Activated B cell treated with CpG ODN at 0.5 μM for 24 hours (primary cell): ENCODE measurements at regions not wholly inside any gene's neighbourhood (a gene's known extent, or its start where the extent isn't known, plus 50 kb on each side); places are given as distances from the start of the nearest gene placed in this dataset.
"Not testable (repeated sequence)": the region's sequence is repeated elsewhere in the genome, so short reads cannot be mapped to it uniquely, and the experiment has no call there.

Experiments used
- ATAC-seq: fragments of 200-7000 bp; cut with Tn5 transposase; one replicate; pipeline ENCODE4 v1.10.0; 2021; ENCODE audit warnings: low read depth, mild to moderate bottlenecking, moderate library complexity
- CTCF ChIA-PET: fragments of 350-600 bp; sonication (Branson Sonifier 250); formaldehyde crosslinking; loops from one replicate; lab custom pipeline; 2021; ENCODE audit warnings: antibody characterized with exemption; lab: Charles Lee
- POLR2A ChIA-PET: fragments of 350-600 bp; sonication (Branson Sonifier 250); formaldehyde crosslinking; loops from one replicate; lab custom pipeline; 2021; ENCODE audit warnings: antibody characterized with exemption; lab: Charles Lee
- DNase-seq: peaks from one replicate; pipeline ENCODE4 v3.0.0; 2022
- H3K27ac Mint-ChIP-seq: one replicate; pipeline ENCODE4 v1.8.0; 2020; ENCODE audit warnings: mixed read lengths
- H3K27me3 Mint-ChIP-seq: one replicate; pipeline ENCODE4 v1.8.0; 2021; ENCODE audit warnings: mixed read lengths
- H3K36me3 Mint-ChIP-seq: one replicate; pipeline ENCODE4 v1.8.0; 2021; ENCODE audit warnings: low read depth, mixed read lengths
- H3K4me1 Mint-ChIP-seq: one replicate; pipeline ENCODE4 v1.8.0; 2021; ENCODE audit warnings: mixed read lengths
- H3K4me3 Mint-ChIP-seq: one replicate; pipeline ENCODE4 v1.8.0; 2020; ENCODE audit warnings: mild to moderate bottlenecking, mixed read lengths
- H3K9me3 Mint-ChIP-seq: one replicate; pipeline ENCODE4 v1.8.0; 2020; ENCODE audit warnings: mixed read lengths
- CTCF ChIP-seq: fragments of 200-600 bp; IDR thresholded peaks from one replicate; pipeline ENCODE4 v1.8.0; 2022; ENCODE audit warnings: antibody characterized with exemption, mild to moderate bottlenecking
- intact Hi-C: fragments of 100-400 bp; cut with micrococcal nuclease; formaldehyde crosslinking; loops from one replicate; pipeline ENCODE4 v1.15.1; 2024

GRCh38 chr2:189318761-189319160 is 122.5 kb upstream of the WDR75 start:
- POLR2A ChIA-PET = no interaction called here
- no peak for ATAC-seq
- CTCF ChIA-PET = no interaction called here
- Mint-ChIP-seq H3K9me3 (peaks cover 6% of the 10 kb centered on the region), H3K4me3 (no peak overlapping the region), H3K27me3 (no peaks in the 10 kb centered on the region), H3K4me1 (no peaks in the 10 kb centered on the region), H3K36me3 (no peaks in the 10 kb centered on the region), H3K27ac (no peak overlapping the region)
- no peak for DNase-seq
- intact Hi-C loops = no loop called here
- no peak for TF ChIP-seq CTCF

GRCh38 chr2:189319424-189319823 is 121.8 kb upstream of the WDR75 start:
- POLR2A ChIA-PET, H3K4me1 Mint-ChIP-seq, ATAC-seq, H3K36me3 Mint-ChIP-seq, CTCF ChIA-PET, H3K4me3 Mint-ChIP-seq, H3K9me3 Mint-ChIP-seq, intact Hi-C loops, H3K27ac Mint-ChIP-seq, DNase-seq, H3K27me3 Mint-ChIP-seq: not testable (repeated sequence)

GRCh38 chr2:189327879-189328847 is 113.1 kb upstream of the WDR75 start:
- no peak overlapping the region for H3K27ac Mint-ChIP-seq
- ChIA-PET CTCF (no interaction called here), POLR2A (no interaction called here)
- DNase-seq (no peak), ATAC-seq (no peak)
- H3K36me3 Mint-ChIP-seq = no peaks in the 10 kb centered on the region
- H3K27me3 Mint-ChIP-seq = no peaks in the 10 kb centered on the region
- H3K9me3 Mint-ChIP-seq = no peaks in the 10 kb centered on the region
- intact Hi-C loops = no loop called here
- H3K4me1 Mint-ChIP-seq = no peaks in the 10 kb centered on the region
- H3K4me3 Mint-ChIP-seq = no peak overlapping the region
- TF ChIP-seq CTCF = no peak

GRCh38 chr2:189328848-189329245 is 112.4 kb upstream of the WDR75 start:
- ATAC-seq (no peak), DNase-seq (no peak)
- no peaks in the 10 kb centered on the region for H3K9me3 Mint-ChIP-seq
- no peaks in the 10 kb centered on the region for H3K4me1 Mint-ChIP-seq
- intact Hi-C loops = no loop called here
- no peak for TF ChIP-seq CTCF
- no peaks in the 10 kb centered on the region for H3K27me3 Mint-ChIP-seq
- ChIA-PET CTCF (no interaction called here), POLR2A (no interaction called here)
- H3K36me3 Mint-ChIP-seq = no peaks in the 10 kb centered on the region
- no peak overlapping the region for H3K4me3 Mint-ChIP-seq
- H3K27ac Mint-ChIP-seq = no peak overlapping the region

GRCh38 chr2:189336276-189336975 is 104.8 kb upstream of the WDR75 start:
- H3K36me3 Mint-ChIP-seq = no peaks in the 10 kb centered on the region
- no peak for ATAC-seq
- H3K4me3 Mint-ChIP-seq = no peak overlapping the region
- no peak for DNase-seq
- intact Hi-C loops = no loop called here
- H3K27ac Mint-ChIP-seq = no peak overlapping the region
- peaks cover 8% of the 10 kb centered on the region for H3K9me3 Mint-ChIP-seq
- TF ChIP-seq CTCF = no peak
- ChIA-PET POLR2A (no interaction called here), CTCF (no interaction called here)
- H3K4me1 Mint-ChIP-seq = no peaks in the 10 kb centered on the region
- H3K27me3 Mint-ChIP-seq = no peaks in the 10 kb centered on the region
